Esophagus squamous epithelium (tissue), 4 donors: ENCODE measurements at regions not wholly inside any gene's neighbourhood (a gene's known extent, or its start where the extent isn't known, plus 50 kb on each side); places are given as distances from the start of the nearest gene placed in this dataset.

Experiments used
- CTCF ChIP-seq, 6 experiments: fragments of 450-650 bp in 4 of 6; fragments of 200-600 bp in 2 of 6; sonication (generic) in 2 of 6; IDR thresholded peaks; one replicate each; pipeline ENCODE4 v1.5.1; 2016 to 2019; ENCODE audit warnings: antibody characterized with exemption in 6 of 6, mild to moderate bottlenecking in 4 of 6, moderate library complexity in 4 of 6
- POLR2A ChIP-seq, 4 donors: fragments of 450-650 bp; IDR thresholded peaks; one replicate each; pipeline ENCODE4 v1.6.1; 2017; ENCODE audit warnings: antibody characterized with exemption in 4 of 4, mild to moderate bottlenecking in 4 of 4, moderate library complexity in 3 of 4

- no peak for TF ChIP-seq CTCF (IDR thresholded peaks at IDR 0.05)
- no peak for TF ChIP-seq POLR2A (IDR thresholded peaks at IDR 0.05)
Measured at GRCh38 chr5:124951661-124952060, 205.2 kb upstream of the ZNF608 start.
